Inferior parietal cortex (tissue), 1 donor: ENCODE measurements at regions not wholly inside any gene's neighbourhood (a gene's known extent, or its start where the extent isn't known, plus 50 kb on each side); places are given as distances from the start of the nearest gene placed in this dataset.

Experiments used
- DNase-seq: peaks from one replicate; pipeline ENCODE4 v3.0.0-alpha.2; 2016; ENCODE audit errors: extremely low spot score

DNA sequence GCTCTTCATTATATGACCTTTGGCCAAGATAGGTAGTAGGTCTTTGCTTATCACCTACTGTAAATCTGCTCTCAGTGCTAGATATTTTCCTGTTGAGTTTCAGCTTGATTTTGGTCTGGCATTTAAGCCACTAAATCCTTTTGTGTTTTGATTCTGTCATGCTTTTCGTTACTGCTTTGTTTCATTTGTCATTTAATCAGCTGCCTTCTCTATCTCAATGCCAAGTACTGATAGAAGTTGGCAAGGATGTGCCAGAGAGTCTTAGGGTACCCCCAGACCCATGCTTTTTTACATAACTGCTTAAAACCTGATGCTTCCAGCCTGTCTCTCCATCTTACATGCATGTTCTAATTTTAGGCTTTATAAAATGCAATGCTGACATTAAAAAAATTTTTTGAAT is 300.1 kb upstream of the SASH1 start:
- DNase-seq, result no peak

DNA sequence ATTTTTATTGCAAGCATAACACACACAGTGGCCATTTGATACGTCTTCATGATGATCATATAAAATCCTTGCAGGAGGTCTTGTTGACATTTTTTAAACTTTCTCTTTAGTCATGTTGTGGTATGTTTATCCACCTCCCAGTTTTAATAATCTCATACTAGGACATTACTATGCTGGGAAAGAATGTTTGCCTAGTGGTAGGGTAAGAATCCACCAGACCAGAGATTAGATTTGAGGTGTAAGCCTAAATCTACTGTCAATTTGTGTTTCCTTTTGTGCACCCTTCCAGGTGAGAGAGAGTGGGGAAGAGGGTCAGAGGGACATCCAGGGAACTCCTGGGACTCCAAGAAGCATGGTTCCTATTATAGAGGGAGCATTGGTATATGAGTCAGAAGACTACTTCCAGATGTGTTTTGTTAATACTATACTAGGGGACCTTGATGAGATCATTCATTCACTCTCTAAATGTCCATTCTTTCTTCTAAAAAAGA is 298.3 kb upstream of the SASH1 start:
- DNase-seq, result no peak

DNA sequence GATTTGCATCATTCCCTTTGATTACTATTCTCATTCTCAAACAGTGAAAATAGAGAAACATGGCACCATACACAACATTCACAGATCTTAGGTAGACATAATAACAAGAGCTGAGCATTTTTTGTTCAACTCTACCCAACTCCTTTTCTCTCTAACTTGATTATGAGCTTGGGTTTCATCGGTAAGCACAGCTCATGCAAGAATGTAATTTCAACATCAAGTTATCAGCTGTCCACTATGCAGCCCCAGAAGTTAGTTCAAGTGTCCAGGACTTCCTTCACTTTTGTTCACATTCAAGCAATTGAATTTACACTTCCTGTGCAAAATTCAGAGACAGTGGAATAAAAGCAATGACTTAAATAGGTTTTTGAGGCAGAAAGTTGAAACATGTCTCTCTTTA is 297.7 kb upstream of the SASH1 start:
- no peak for DNase-seq

DNA sequence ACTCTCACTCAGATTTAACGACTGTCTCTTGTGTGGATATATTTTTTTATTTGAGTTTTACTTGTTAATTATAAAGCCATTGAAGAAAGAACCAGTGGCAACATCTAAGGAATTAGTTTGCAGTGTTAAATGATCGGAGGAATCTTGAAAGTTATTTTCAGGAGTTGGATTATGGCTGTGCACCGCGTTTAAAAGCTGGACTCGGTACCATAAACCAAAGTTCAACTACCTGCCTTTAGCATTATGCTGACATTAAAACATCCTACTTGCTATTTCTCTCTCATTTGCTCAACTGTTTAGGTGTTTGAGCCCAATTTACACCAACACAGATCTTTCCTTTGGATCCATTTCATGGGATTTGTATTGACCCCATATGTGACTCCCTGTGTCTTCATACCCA is 289.4 kb upstream of the SASH1 start:
- DNase-seq, result no peak

DNA sequence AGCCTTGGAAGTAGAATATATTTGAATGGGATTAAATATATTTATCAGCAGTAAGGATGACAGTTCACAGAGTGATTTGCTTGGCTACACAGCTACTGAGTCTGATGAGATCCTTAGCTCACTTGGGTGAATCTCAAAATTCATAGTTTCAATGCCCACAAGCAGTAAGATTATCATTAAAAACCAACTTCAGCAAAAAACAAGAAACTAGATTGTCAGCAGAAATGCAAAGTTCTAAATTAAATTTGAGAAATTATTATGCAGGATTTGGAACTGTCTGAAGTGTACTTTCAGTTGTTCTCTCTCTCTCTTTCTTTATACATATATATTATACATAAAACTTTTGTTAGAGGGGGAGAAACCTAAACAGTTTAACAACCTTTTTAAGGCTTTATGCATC is 288.8 kb upstream of the SASH1 start:
- DNase-seq, result no peak

DNA sequence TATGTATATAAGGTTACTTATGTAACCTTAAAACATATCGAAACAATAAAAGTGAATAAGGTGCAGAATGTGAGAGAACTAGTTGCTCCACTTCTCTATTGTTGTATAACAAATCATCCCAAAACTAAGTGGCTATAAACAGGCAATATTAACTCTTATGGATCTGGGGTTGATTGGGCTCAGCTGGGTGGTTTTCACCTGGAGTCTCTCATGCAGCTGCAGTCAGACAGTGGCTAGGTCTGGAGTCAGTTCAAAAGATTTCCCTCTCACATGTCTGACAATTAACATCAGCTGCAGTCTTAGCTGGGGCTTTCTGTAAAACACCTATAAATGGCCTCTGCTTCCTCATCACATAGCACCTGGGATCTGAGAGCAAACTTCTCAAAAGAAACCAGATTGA is 288.4 kb upstream of the SASH1 start:
- no peak for DNase-seq

DNA sequence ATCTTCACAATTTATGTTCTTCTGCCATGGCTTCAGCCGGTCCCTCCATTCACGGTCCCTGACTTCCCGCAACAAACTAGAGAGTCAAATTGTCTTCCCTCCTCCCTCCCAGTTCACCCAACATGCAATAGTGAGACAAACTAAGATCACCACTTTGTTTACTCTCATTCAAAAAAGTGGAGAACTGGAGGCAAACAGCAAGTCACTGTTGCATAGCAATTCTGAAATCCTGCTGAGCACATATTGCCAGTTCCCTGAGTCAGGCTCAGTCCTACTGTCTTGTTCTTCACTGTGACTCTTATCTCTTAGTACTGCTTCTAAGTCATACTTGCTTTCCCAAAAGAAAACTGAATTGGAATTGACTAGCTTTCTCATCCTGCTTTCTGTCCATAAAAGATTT is 287.2 kb upstream of the SASH1 start:
- DNase-seq, result no peak

DNA sequence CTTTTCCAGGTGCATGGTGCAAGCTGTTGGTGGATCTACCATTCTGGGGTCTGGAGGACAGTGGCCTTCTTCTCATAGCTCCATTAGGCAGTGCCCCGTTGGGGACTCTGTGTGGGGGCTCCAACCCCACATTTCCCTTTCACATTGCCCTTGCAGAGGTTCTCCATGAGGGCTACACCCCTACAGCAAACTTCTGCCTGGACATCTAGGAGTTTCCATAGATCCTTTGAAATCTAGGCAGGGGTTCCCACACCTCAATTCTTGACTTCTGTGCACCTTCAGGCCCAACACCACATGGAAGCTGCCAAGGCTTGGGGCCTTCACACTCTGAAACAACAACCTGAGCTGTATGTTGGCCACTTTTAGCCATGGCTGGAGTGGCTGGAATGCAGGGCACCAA is 282.8 kb upstream of the SASH1 start:
- no peak for DNase-seq

DNA sequence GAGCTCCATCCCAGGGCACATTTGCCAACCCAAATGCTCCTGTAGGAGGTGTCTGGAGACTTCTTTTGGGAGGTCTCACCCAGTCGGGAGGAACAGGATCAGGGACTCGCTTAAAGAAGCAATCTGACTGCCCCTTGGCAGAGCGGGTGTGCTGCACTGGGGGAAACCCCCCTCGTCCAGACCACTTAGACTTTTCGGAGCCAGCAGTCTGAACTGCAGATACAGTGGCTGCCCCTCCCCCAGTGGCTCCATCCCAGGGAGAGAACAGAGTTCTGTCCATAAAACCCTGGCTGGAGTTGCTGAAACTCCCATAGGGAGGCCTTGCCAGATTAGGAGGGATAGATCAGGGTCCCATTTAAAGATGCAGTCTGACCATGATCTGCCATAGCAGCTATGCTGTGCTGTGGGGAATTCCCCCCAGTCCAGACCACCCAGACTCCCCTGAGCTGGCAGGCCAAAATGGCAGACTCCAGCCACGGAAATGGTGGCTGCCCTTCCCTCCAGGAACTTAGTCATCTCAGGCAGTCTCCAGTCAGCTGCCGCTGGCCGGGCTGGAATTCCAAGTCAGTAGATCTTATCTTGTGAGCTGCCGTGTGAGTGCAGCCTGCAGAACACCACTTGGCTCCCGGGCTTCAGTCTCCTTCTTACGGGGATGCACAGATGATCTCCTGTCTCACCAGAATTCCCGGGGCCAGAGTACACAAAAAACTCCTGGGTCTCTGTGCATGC is 278.1 kb upstream of the SASH1 start:
- no peak for DNase-seq

DNA sequence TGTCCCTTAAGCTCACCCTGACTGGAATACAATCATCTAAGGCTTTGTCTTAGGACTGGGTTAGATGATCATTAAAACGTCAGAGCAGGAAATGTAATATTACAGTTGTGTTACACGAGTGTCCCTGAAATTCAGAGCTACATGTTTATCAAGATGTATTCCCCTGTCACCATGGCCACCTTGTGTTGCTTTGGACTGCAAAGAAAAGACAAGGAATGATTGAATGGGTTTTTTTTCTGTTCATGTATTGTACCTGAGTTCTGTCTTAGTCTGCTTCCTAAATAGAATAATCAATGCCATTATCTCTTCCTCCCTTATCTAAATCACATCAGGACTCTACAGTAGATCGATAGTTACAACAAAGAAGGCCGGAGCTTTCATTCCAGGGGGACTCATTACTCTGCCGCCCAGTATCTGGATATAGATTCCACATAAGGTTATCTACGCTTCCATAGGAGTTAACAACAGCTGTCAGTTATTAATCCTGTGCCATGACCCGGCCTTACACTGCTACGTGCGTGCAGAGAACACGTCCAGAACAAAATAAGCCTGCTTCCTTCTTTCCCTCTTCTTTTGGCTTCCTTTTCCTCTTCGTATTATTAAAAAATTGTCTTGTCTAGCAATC is 274.1 kb upstream of the SASH1 start:
- DNase-seq, result no peak

DNA sequence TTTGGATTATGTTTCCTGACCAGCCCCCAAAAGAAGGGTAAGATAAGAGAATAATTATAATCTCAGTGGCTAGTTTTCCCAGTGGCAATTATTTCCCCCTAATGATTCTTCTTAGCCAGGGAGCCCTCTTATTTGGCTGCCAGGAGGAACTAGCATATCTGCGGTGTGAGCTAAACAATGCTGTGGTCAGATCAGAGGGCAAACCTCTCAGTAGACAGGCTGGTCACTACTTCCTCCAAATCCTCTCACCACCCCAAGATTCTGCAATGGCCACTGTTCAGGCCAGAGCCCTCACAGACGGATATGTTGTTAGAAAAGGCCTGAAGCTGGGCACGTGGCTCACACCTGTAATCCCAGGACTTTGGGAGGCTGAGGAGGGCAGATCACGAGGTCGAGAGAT is 273.4 kb upstream of the SASH1 start:
- DNase-seq, result no peak

DNA sequence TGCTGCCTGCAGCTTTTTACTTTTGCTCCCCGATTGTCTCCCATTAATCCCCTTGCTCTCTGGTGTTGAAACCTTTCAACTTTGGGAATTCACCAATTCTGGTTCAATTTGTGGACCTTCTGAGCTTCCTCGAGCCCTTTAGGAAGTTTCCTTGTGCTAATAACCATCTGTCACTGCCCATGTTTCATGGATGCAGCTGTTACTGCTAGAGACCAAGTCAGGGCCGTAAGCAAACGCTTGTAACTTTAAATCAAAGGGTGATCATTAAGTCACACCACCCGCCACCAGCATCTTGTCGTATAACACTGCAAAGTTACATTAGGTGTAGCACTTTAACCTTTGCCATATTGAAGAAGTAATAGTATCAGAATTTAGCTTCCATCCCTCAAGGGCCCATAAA is 268.3 kb upstream of the SASH1 start:
- no peak for DNase-seq

DNA sequence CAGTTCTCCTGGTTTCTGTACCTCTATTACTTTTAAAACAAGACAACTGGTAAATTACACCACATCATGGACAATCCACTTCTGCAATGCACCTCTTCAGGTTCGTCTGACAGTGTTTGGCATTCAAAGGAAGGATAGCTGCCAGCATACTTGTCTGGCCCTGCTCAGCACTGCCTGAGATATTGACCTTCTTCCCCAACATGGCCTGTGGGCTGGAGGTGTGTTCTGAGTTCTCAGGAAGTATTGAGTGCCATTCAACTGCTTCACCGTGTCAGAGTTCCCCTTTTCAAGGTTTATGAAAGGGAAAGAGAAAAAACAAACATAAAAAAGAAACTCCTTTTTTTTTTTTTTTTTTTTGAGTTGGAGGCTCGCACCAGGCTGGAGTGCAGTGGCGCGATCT is 267.9 kb upstream of the SASH1 start:
- no peak for DNase-seq

DNA sequence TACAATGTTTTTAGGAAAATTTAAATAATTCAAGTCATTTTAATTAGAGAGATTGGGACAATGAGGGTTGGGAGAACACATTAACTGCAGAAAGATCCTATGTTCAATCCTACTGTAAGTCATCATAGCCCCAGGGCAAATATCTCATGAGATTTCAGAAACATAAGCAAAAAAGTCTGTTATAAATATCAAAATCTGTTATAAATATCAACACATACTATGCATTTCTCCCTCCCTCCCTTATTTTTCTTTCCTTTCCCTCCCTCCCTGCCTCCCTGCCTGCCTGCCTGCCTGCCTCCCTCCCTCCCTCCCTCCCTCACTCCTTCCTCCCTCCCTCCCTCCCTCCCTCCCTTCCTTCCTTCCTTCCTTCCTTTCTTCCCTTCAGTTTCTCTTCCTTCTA is 267.3 kb upstream of the SASH1 start:
- no peak for DNase-seq

DNA sequence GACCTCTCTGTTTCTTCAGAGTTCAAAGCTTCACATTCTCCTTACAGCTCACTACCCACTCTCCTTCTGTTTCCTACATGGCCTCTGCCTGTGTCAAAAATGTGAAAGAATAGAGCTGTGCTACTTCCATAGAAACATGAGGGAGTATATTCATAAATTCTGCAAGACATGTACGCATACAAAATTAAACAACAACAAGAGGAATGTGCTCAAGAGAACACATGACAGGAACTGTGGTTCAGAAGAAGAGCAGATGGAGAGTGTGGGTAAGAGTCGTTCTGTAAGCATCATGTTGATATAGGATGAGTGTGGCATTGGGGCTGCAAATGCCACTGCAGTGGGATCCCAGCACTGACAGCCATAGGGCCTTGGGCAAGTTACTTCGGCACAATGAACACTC is 266.6 kb upstream of the SASH1 start:
- no peak for DNase-seq

DNA sequence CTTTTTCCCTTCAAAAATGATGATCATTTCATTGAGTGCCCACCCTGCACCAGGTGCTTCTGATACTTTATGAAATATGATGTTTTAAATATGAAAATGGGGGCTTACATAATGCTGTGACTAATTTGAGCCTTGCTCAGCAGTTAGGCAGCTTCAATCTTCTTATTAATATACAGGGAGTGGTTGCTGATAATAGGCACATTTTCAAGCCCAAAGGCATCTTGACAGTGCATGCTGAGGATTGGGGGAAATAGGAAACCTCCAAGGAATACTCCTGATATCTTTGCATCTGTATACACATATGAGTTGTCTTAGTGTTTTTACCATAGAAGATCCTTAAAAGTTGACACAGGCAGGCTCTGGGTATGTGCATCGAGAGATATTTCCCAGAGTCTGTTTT is 262.3 kb upstream of the SASH1 start:
- DNase-seq, result no peak

DNA sequence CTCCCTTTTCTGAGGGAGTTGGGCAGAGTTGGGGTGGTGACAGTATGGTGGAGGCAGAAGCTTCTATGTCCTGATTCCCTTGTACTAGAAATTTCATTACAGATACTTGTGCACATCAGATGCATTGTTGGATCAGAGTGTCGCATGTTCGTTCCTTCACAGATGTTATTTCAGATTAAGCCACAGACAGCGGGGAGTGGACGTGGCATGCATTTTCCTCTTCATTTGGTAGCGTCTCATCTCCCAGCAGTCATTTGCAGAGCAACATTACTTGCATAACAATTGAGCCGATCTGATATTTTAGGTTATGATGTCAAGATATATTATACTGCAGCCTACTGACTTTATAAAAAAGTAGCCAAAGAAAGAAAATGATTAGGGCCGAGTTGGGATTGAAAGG is 261.6 kb upstream of the SASH1 start:
- no peak for DNase-seq

DNA sequence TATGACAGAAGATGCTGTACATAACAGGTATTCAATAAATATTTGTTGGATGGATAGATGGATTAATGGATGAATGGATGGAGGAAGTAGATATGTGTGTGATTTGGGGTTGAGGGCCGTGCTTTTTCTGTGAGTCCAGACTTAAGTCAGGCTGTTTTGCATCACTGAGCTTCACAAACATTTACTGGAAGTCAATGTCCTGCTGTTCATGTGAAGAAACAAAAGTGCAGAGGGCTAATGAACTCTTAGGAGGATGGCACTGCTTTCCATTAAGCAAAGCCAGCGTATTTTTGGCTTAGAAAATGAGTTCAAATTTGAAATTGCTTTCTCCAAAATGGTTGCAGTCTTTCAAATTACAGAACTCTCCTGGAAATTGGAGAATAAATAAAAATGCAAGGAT is 260.6 kb upstream of the SASH1 start:
- DNase-seq, result no peak

DNA sequence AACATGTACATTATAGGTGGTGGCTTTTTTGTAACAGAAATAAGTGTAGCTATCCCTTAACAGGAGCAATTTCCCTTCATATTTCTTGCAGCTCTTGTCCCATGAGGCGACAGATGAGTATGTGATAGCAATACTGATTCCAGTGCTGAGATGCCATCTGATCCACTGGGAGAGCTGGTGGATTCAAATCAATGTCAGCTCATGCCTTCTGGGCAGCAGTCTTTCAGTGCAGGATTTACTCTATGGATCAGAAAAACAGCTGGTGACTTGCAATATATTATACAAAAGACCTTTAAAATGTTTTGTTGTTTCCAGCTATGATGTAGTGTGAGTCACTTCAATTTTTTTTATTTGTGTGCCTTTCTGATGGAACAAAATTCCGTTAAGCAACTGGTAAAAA is 259.9 kb upstream of the SASH1 start:
- DNase-seq, result no peak

DNA sequence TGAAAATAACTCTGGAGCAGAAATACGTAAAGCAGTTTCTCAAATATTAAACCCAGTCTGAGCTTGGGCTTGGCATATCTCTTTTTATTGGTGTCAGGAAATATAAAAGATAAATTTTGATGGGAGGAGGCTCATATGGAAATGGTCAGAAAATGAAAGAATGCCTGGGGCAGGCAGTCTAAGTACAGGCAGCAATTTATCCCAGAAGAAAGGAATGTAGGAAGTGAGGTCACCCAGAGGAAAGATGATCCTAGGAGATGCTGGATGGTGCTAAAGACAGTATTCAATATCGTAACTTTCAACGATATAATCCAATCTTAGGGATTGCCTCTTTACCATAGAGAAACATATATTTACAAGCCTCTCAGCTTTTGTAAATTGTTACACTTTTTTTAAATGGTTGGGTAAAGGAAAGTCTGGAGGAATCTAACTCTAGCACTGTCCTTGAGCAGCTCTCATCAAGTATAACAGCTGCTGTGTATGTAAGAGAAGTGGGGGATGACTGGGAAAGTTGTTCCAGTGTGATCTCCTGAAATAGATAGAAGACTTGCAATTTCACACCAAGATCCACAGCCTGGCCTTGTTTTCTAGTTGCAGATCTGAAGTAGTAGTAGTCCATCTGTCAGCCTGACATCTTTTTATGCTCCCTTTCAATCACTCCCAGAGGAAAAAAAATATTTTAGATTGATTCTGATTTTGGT is 256.9 kb upstream of the SASH1 start:
- DNase-seq, result peak; percentile 43

DNA sequence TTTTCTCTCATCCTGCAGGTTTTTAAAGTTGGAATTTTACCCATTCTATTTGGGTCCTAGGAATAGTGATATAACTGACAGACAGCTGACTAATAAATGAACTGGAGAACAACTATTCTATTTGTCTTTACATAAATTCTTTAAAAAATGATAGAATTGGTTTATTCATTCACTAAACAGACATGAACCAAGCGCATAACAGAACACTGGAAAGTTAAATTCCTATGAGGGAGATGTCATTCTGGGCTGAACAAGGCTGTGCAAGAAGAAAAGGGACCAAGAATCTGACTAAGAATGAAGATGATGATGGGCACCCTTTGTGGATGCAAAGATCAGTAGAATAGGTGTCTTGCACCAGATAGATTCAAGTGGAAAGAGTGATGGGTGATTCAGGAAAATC is 256.3 kb upstream of the SASH1 start:
- DNase-seq, result no peak

DNA sequence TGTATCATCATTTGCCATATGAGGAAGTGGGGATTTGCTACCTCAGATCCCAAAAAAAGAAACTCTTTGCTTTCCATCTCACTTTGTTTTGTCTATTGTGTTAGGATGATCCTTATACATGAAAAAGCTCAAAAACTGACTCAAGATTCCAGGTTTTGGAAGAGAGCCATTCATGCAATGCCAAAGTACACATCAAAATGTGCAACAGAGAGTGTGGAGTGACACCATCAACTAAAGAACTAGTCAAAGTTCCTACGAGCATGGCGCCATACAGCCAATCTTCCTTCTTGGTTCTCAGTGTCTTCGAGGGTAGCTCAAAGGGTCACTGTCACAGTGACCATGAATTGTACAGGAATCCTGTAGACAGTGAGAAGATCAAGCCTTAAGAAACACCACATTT is 255.8 kb upstream of the SASH1 start:
- no peak for DNase-seq

DNA sequence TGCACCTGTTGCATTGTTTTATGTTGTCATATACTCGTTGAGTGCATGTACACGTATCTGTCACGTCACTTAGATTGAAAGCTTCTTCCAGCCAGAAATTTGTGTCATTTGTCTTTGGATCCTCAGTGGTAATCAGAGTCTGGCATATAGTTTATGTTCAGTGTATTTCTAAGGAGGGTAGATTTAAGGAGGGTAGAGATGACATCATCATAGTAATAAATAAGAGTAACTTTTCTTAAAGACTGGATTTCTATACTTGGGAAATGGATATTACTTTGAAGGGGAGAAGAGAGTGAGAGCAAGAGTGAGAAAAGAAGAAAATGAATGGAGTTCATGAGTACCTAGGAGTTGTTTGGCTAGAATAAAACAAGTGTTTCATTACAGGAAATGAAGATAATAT is 255.0 kb upstream of the SASH1 start:
- DNase-seq, result no peak
